ENCODE measurements at regions not wholly inside any gene's neighbourhood (a gene's known extent, or its start where the extent isn't known, plus 50 kb on each side); places are given as distances from the start of the nearest gene placed in this dataset.

DNA sequence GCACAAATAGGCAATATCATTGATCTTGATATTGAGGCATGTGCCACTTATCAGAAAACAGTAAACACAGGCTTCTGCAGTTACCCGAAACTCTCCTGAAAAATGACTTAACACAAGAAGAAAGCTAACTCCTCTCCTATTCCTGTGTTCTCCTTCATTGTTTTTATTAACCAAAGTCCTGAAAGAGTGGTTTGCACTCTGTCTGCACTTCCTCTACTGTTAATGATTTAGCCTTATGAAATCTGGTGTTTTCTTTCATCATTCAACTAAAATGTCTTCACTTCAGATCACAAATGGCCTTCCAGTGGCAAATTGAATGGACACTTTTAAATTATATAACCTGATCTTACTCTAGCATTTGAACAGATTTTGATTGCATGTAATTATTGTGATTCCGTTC is 630.6 kb upstream of the PHF14 start:
- TF ChIP-seq, protein P1, sequence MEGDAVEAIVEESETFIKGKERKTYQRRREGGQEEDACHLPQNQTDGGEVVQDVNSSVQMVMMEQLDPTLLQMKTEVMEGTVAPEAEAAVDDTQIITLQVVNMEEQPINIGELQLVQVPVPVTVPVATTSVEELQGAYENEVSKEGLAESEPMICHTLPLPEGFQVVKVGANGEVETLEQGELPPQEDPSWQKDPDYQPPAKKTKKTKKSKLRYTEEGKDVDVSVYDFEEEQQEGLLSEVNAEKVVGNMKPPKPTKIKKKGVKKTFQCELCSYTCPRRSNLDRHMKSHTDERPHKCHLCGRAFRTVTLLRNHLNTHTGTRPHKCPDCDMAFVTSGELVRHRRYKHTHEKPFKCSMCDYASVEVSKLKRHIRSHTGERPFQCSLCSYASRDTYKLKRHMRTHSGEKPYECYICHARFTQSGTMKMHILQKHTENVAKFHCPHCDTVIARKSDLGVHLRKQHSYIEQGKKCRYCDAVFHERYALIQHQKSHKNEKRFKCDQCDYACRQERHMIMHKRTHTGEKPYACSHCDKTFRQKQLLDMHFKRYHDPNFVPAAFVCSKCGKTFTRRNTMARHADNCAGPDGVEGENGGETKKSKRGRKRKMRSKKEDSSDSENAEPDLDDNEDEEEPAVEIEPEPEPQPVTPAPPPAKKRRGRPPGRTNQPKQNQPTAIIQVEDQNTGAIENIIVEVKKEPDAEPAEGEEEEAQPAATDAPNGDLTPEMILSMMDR (IDR thresholded peaks at IDR 0.05), result no peak
- DNase-seq (ENCODE audit: low spot score) (no peak), ATAC-seq (ENCODE audit: insufficient number of reproducible peaks, low FRiP score, low read depth) (no peak)
- Histone ChIP-seq H3K27ac (no peak overlapping the region), H3K4me1 (ENCODE audit: control insufficient read depth in 1 of 2, low read depth in 2 of 2) (no peaks in the 10 kb centered on the region), H3K27me3 (replicated peaks; ENCODE audit: insufficient read depth) (no peaks in the 10 kb centered on the region), H3K9me3 (no peaks in the 10 kb centered on the region), H3K36me3 (no peaks in the 10 kb centered on the region), H3K4me3 (no peak overlapping the region)

DNA sequence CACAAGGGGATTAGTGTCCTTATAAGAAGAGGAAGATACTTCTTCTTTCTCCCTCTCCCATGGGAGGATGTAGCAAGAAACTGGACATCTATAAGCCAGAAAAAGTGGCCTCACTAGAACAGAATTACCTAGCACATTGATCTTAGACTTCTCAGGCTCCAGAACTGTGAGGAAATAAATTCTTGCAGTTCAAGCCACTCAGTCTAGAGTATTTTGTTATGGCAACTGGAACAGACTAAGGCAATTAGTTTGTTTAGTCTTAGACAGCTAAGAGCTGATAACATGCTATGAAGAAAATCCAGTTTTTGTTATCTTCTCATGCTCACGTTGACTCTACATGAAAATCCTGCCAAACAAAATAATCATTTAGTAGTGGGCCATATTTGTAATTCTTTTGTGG is 627.6 kb upstream of the PHF14 start:
- no peak overlapping the region for H3K27ac ChIP-seq
- no peaks in the 10 kb centered on the region for H3K27me3 ChIP-seq (replicated peaks; ENCODE audit: insufficient read depth)
- H3K4me1 ChIP-seq (ENCODE audit: control insufficient read depth in 1 of 2, low read depth in 2 of 2), result no peaks in the 10 kb centered on the region
- TF ChIP-seq, protein P1 (IDR thresholded peaks at IDR 0.05), result no peak
- DNase-seq (ENCODE audit: low spot score) (no peak), ATAC-seq (ENCODE audit: insufficient number of reproducible peaks, low FRiP score, low read depth) (no peak)
- H3K4me3 ChIP-seq, result no peak overlapping the region
- no peaks in the 10 kb centered on the region for H3K36me3 ChIP-seq
- H3K9me3 ChIP-seq, result no peaks in the 10 kb centered on the region

DNA sequence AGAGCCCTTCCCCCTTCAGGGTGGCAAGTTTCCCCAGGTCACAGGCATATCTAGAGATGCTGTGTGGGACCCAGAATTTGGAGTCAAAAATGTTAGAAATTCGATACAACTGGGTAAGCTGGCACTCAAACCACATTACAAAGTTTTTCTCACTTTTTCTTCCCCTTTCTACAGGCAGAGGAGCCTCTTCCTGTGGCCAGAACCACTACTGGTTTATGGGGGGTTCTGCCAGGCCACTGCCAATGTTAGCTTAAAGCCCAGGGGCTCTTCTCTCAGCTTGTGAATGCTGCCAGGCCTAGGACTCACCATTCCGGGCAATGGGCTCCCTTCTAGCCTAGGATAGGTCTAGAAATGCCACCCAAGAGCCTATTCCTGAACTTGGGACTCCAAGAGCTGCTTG is 617.9 kb upstream of the PHF14 start:
- H3K36me3 ChIP-seq, result no peaks in the 10 kb centered on the region

DNA sequence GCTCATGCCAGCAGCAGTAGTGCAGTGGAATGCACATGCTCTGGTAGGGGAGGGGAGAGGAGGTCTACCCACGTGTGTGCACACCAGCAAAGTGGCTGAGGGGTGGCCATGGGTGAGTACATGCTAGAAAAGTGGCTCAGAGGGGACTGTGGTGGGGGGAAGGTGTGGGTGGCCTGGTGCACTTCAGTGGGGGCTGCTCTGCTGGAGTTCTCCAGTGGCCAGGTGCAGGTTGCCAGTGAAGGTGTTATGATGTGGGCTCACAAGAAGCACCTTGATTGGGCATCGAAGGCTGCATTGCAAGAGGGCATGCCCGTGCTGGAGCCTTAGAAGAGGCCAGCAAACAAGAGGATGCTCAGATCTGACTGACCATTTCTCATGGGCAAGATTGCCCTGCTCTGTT is 613.6 kb upstream of the PHF14 start:
- Histone ChIP-seq H3K27me3 (replicated peaks; ENCODE audit: insufficient read depth) (no peaks in the 10 kb centered on the region), H3K4me3 (no peak overlapping the region), H3K9me3 (peaks cover 7% of the 10 kb centered on the region), H3K36me3 (no peaks in the 10 kb centered on the region), H3K4me1 (ENCODE audit: control insufficient read depth in 1 of 2, low read depth in 2 of 2) (no peaks in the 10 kb centered on the region), H3K27ac (no peak overlapping the region)
- DNase-seq (ENCODE audit: low spot score), result no peak
- no peak for ATAC-seq (ENCODE audit: insufficient number of reproducible peaks, low FRiP score, low read depth)
- TF ChIP-seq, protein P1 (IDR thresholded peaks at IDR 0.05), result no peak

More for the DNA sequence above, 617.9 kb upstream of the PHF14 start:
- no peaks in the 10 kb centered on the region for H3K4me1 ChIP-seq (ENCODE audit: control insufficient read depth in 1 of 2, low read depth in 2 of 2)
- H3K9me3 ChIP-seq, result peaks cover 7% of the 10 kb centered on the region
- no peaks in the 10 kb centered on the region for H3K27me3 ChIP-seq (replicated peaks; ENCODE audit: insufficient read depth)
- no peak overlapping the region for H3K4me3 ChIP-seq
- H3K27ac ChIP-seq, result no peak overlapping the region
- ATAC-seq (ENCODE audit: insufficient number of reproducible peaks, low FRiP score, low read depth) (no peak), DNase-seq (ENCODE audit: low spot score) (no peak)
- TF ChIP-seq, protein P1 (IDR thresholded peaks at IDR 0.05), result no peak

DNA sequence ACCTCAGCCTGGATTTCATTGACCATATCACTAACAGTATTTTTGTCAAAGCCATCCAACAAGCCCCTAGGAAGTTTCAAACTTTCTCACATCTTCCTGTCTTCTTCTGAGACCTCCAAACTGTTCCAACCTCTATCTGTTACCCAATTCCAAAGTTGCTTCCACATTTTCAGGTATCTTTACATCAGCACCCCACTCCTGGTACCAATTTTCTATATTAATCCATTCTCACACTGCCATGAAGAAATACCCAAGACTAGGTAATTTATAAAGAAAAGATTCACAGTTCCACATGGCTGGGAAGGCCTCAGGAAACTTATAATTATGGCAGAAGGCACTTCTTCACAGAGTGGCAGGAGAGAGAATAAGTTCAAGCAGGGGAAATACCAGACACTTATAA is 571.9 kb upstream of the PHF14 start:
- H3K4me3 ChIP-seq, result no peak overlapping the region
- H3K36me3 ChIP-seq, result no peaks in the 10 kb centered on the region
- no peaks in the 10 kb centered on the region for H3K4me1 ChIP-seq (ENCODE audit: control insufficient read depth in 1 of 2, low read depth in 2 of 2)
- TF ChIP-seq, protein P1 (IDR thresholded peaks at IDR 0.05), result no peak
- no peaks in the 10 kb centered on the region for H3K27me3 ChIP-seq (replicated peaks; ENCODE audit: insufficient read depth)
- ATAC-seq (ENCODE audit: insufficient number of reproducible peaks, low FRiP score, low read depth) (no peak), DNase-seq (ENCODE audit: low spot score) (no peak)
- H3K9me3 ChIP-seq, result peaks cover 10% of the 10 kb centered on the region
- no peak overlapping the region for H3K27ac ChIP-seq

Data from thoracic aorta (tissue), 2 donors.